K562 (cell line): ENCODE measurements at regions not wholly inside any gene's neighbourhood (a gene's known extent, or its start where the extent isn't known, plus 50 kb on each side); places are given as distances from the start of the nearest gene placed in this dataset.

Experiments
- ATAC-seq: fragments of 200-7000 bp; cut with Tn5 transposase; 3 replicates; pipeline ENCODE4 v1.9.1; 2020; ENCODE audit warnings: moderate library complexity
- BruUV-seq: library from RNA; stranded (reverse); fragments of 400-500 nt; replicated peaks from 2 replicates; lab custom pipeline; 2021; lab: Mats Ljungman, UMichigan
- CTCF ChIA-PET: fragments of 300-600 bp; formaldehyde crosslinking; extraction: SDS; loops from one replicate; lab custom pipeline; 2021; ENCODE audit warnings: low intra/inter-chr PET ratio; lab: Yijun Ruan, JAX
- POLR2A ChIA-PET: fragments of 300-600, 350-650 bp; sonication (Branson Sonifier 250); formaldehyde crosslinking; extraction: SDS; loops from one replicate; lab custom pipeline; 2021; ENCODE audit warnings: antibody characterized with exemption, inconsistent platforms; lab: Yijun Ruan, JAX
- DNase-seq, 4 experiments: peaks; one replicate each; pipeline versions ENCODE4 v3.0.0 to v3.0.0-alpha.2; 2011 to 2018; ENCODE audit warnings: low spot score in 3 of 4, mixed read lengths in 3 of 4; ENCODE audit errors: extremely low read depth in 1 of 4
- FAIRE-seq: peaks from 2 replicates; lab custom pipeline; 2011; peaks lifted over from hg19 to GRCh38; lab: Jason Lieb, UNC
- H2AFZ ChIP-seq: 2 replicates; pipeline ENCODE4 v1.6.0; 2011; ENCODE audit warnings: low read depth, low read length, control low read depth, inconsistent platforms
- H3K27ac ChIP-seq: fragments of 200-600 bp; 3 replicates; pipeline ENCODE4 v1.8.0; 2011; ENCODE audit warnings: low read depth, mild to moderate bottlenecking, control low read depth, inconsistent platforms, low read length, moderate library complexity, mixed read lengths; ENCODE audit errors: extremely low read depth
- H3K27me3 ChIP-seq, 2 experiments: fragments of 300-600 bp in 1 of 2; 2 replicates in 1 of 2; 3 replicates in 1 of 2; pipeline versions ENCODE4 v1.6.0 to v1.8.0; 2011; ENCODE audit warnings: inconsistent platforms in 2 of 2, low read length in 2 of 2, mild to moderate bottlenecking in 1 of 2, mixed read lengths in 1 of 2, moderate library complexity in 1 of 2; ENCODE audit not compliant: control insufficient read depth in 2 of 2, insufficient read depth in 2 of 2
- H3K36me3 ChIP-seq: fragments of 300-600 bp; 3 replicates; pipeline ENCODE4 v1.8.0; 2011; ENCODE audit warnings: mild to moderate bottlenecking, low read length, inconsistent platforms; ENCODE audit not compliant: control insufficient read depth, insufficient read depth
- H3K4me1 ChIP-seq, 2 experiments: fragments of 200-600 bp in 1 of 2; replicated peaks in 1 of 2; 2 replicates in 1 of 2; 3 replicates in 1 of 2; pipeline versions ENCODE4 v1.5.1 to v1.8.0; 2011; ENCODE audit warnings: inconsistent platforms in 2 of 2, low read length in 2 of 2, mild to moderate bottlenecking in 1 of 2, mixed read lengths in 1 of 2, moderate library complexity in 1 of 2; ENCODE audit not compliant: control insufficient read depth in 2 of 2, insufficient read depth in 2 of 2
- H3K4me2 ChIP-seq: 2 replicates; pipeline ENCODE4 v1.6.1; 2011; ENCODE audit warnings: low read length, control low read depth, inconsistent platforms, mixed read lengths; ENCODE audit not compliant: insufficient read depth
- H3K4me3 ChIP-seq: fragments of 200-600 bp; sonication (generic), shearing (Covaris generic); 2 replicates; pipeline ENCODE4 v1.5.1; 2016; ENCODE audit warnings: control low read depth, inconsistent platforms
- H3K79me2 ChIP-seq: fragments of 200-600 bp; 3 replicates; pipeline ENCODE4 v1.8.0; 2011; ENCODE audit warnings: low read length, inconsistent platforms; ENCODE audit not compliant: control insufficient read depth, insufficient read depth
- H3K9ac ChIP-seq, 2 experiments: 2 replicates each; pipeline versions ENCODE4 v1.6.0 to v1.6.1; 2011; ENCODE audit warnings: low read depth in 2 of 2, low read length in 2 of 2, control low read depth in 1 of 2, inconsistent platforms in 1 of 2, mild to moderate bottlenecking in 1 of 2, mixed read lengths in 1 of 2; ENCODE audit not compliant: insufficient read depth in 1 of 2
- H3K9me1 ChIP-seq: one replicate; pipeline ENCODE4 v1.6.0; 2011; ENCODE audit warnings: inconsistent platforms, mild to moderate bottlenecking, low read length, moderate library complexity; ENCODE audit not compliant: control insufficient read depth, insufficient read depth
- H3K9me3 ChIP-seq: replicated peaks from 2 replicates; pipeline ENCODE4 v1.5.1; 2011; ENCODE audit warnings: low read depth, low read length, inconsistent platforms; ENCODE audit not compliant: control insufficient read depth, insufficient read depth
- H4K20me1 ChIP-seq: replicated peaks from 2 replicates; pipeline ENCODE4 v1.6.1; 2011; ENCODE audit warnings: low read length, inconsistent platforms, mixed read lengths; ENCODE audit not compliant: control insufficient read depth, insufficient read depth
- CEBPG ChIP-seq, 3 experiments: fragments of 200-800 bp in 1 of 3; sonication (Bioruptor generic) in 1 of 3; sonication (generic) in 1 of 3; formaldehyde crosslinking in 1 of 3; IDR thresholded peaks in 2 of 3; conservative IDR thresholded peaks in 1 of 3; 2 replicates each; pipeline versions ENCODE4 v1.6.1 to v1.8.0; 2016 to 2022; ENCODE audit warnings: missing compliant biosample characterization in 2 of 3, missing genetic modification characterization in 2 of 3, mild to moderate bottlenecking in 1 of 3, missing genetic modification reagents in 1 of 3
- ESRRA ChIP-seq: fragments of 450-650 bp; IDR thresholded peaks from 2 replicates; pipeline ENCODE4 v1.6.1; 2014; ENCODE audit warnings: low read depth, mild to moderate bottlenecking, moderate library complexity, borderline replicate concordance
- ESRRB ChIP-seq: fragments of 250-450 bp; sonication (Bioruptor Pico); IDR thresholded peaks from 2 replicates; pipeline ENCODE4 v1.5.0; 2020; ENCODE audit warnings: mild to moderate bottlenecking, moderate library complexity, borderline replicate concordance
- GTF2E2 ChIP-seq: fragments of 200-800 bp; sonication (Bioruptor generic); IDR thresholded peaks from 2 replicates; pipeline ENCODE4 v1.6.1; 2016; ENCODE audit warnings: missing genetic modification characterization, missing compliant biosample characterization
- HEY1 ChIP-seq: fragments of 250-450 bp; sonication (Bioruptor Pico); IDR thresholded peaks from 2 replicates; pipeline ENCODE4 v1.5.0; 2020; ENCODE audit warnings: mild to moderate bottlenecking, moderate library complexity, borderline replicate concordance
- KAT7 ChIP-seq: sonication (generic); formaldehyde crosslinking; IDR thresholded peaks from 2 replicates; pipeline ENCODE4 v1.8.0; 2022; ENCODE audit warnings: missing genetic modification reagents, mild to moderate bottlenecking, borderline replicate concordance
- MAFG ChIP-seq: fragments of 450-650 bp; conservative IDR thresholded peaks from 2 replicates; pipeline ENCODE4 v1.6.1; 2016; ENCODE audit warnings: missing genetic modification characterization, missing compliant biosample characterization
- MBD2 ChIP-seq: sonication (generic); IDR thresholded peaks from 2 replicates; pipeline ENCODE4 v1.6.1; 2016; ENCODE audit warnings: low read depth, borderline replicate concordance
- MTA2 ChIP-seq: fragments of 450-650 bp; IDR thresholded peaks from 2 replicates; pipeline ENCODE4 v1.6.1; 2016; ENCODE audit warnings: low read depth
- MXI1 ChIP-seq: IDR thresholded peaks from 2 replicates; pipeline ENCODE4 v1.6.1; 2011; ENCODE audit warnings: low read depth, mild to moderate bottlenecking, improper control_type of control experiment, low read length
- PHF20 ChIP-seq: fragments of 450-650 bp; IDR thresholded peaks from 2 replicates; pipeline ENCODE4 v1.6.1; 2018; ENCODE audit not compliant: partially characterized antibody
- TCF7L2 ChIP-seq: fragments of 150-350 bp; IDR thresholded peaks from 2 replicates; pipeline ENCODE4 v1.6.1; 2016; ENCODE audit warnings: low read depth, mild to moderate bottlenecking, low read length, moderate library complexity
- ZBTB1 ChIP-seq: sonication (generic); formaldehyde crosslinking; IDR thresholded peaks from 2 replicates; pipeline ENCODE4 v1.8.1; 2023; ENCODE audit warnings: missing genetic modification reagents, low read depth, mild to moderate bottlenecking, borderline replicate concordance
- ZNF174 ChIP-seq: fragments of 250-450 bp; sonication (Bioruptor Pico); IDR thresholded peaks from 2 replicates; pipeline ENCODE4 v1.4.0; 2020; ENCODE audit warnings: mild to moderate bottlenecking
- ZNF830 ChIP-seq: fragments of 250-450 bp; sonication (Bioruptor Pico); IDR thresholded peaks from 2 replicates; pipeline ENCODE4 v1.5.0; 2021; ENCODE audit warnings: mild to moderate bottlenecking
- ZSCAN29 ChIP-seq: fragments of 450-650 bp; IDR thresholded peaks from 2 replicates; pipeline ENCODE4 v1.6.1; 2017
- in situ Hi-C: fragments of 300-500 bp; cut with MboI; formaldehyde crosslinking; loops from 4 replicates; pipeline ENCODE4 v1.15.0; 2018; ENCODE audit warnings: inconsistent platforms, mixed read lengths
- intact Hi-C: fragments of 100-400 bp; cut with micrococcal nuclease; formaldehyde crosslinking; loops from 2 replicates; pipeline ENCODE4 v1.14.2; 2022
- TF ChIP-seq, protein P1 (sequence below): fragments of 250-450 bp; sonication (Bioruptor Pico); IDR thresholded peaks from 2 replicates; pipeline ENCODE4 v1.5.1; 2021; ENCODE audit warnings: mild to moderate bottlenecking
- TF ChIP-seq, protein P2 (sequence below): fragments of 250-450 bp; sonication (Bioruptor Pico); IDR thresholded peaks from 2 replicates; pipeline ENCODE4 v1.6.1; 2021; ENCODE audit warnings: mild to moderate bottlenecking

DNA sequence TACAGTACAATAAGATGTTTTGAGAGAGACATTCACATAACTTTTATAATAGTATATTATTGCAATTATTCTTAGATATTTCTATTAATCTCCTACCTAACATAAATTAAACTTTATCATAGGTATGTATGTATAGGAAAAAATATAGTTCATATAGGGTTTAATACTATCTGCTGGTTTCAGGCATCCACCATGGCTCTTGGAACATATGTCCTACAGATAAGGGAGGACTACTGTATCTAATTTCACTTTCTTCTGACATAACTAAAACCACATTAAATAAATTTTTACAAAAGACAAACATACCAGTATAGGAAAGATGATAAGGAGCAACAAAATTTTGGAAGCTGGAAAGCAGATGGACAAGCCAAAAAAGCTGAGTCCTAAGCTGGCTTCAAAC, 67.9 kb upstream of the TMEM17 start:
- Histone ChIP-seq H2AFZ (no peak overlapping the region), H3K9ac (no peak overlapping the region), H3K27me3 (peaks cover 17 to 20% of the 10 kb centered on the region in 2 experiments), H3K36me3 (no peaks in the 10 kb centered on the region), H4K20me1 (no peaks in the 10 kb centered on the region), H3K9me3 (no peaks in the 10 kb centered on the region)
- no TSS peak for BruUV-seq
- POLR2A ChIA-PET: interaction anchor here (1.0 kb wide), 1 partner anchor 8 kb away, joined by 3 read pairs; no protein-coding TSS in a partner anchor
- no peak for TF ChIP-seq ZSCAN29
- TF ChIP-seq, protein P1, sequence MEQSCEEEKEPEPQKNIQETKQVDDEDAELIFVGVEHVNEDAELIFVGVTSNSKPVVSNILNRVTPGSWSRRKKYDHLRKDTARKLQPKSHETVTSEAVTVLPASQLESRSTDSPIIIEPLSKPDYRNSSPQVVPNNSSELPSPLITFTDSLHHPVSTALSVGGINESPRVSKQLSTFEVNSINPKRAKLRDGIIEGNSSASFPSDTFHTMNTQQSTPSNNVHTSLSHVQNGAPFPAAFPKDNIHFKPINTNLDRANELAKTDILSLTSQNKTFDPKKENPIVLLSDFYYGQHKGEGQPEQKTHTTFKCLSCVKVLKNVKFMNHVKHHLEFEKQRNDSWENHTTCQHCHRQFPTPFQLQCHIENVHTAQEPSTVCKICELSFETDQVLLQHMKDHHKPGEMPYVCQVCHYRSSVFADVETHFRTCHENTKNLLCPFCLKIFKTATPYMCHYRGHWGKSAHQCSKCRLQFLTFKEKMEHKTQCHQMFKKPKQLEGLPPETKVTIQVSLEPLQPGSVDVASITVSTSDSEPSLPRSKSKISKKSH (CRISPR knock-in tag): no peak
- no peak for TF ChIP-seq ESRRB
- TF ChIP-seq MXI1: no peak
- no peak for TF ChIP-seq PHF20
- no peak for TF ChIP-seq HEY1 (CRISPR knock-in tag)
- no peak for TF ChIP-seq MTA2
- TF ChIP-seq CEBPG (CRISPR knock-in tag; IDR thresholded peaks at IDR 0.05): no peak
- TF ChIP-seq CEBPG (tag; conservative IDR thresholded peaks at IDR 0.05 in 1 of 2, IDR thresholded peaks at IDR 0.05 in 1 of 2): no peak
- no peak for TF ChIP-seq ZBTB1 (CRISPR knock-in tag)
- TF ChIP-seq ESRRA: no peak
- no peak for TF ChIP-seq ZNF174 (CRISPR knock-in tag)
- TF ChIP-seq MBD2: no peak
- TF ChIP-seq, protein P2, sequence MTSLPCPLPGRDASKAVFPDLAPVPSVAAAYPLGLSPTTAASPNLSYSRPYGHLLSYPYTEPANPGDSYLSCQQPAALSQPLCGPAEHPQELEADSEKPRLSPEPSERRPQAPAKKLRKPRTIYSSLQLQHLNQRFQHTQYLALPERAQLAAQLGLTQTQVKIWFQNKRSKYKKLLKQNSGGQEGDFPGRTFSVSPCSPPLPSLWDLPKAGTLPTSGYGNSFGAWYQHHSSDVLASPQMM (CRISPR knock-in tag): no peak
- TF ChIP-seq MAFG (tag): no peak
- no peak for TF ChIP-seq KAT7 (CRISPR knock-in tag)
- TF ChIP-seq GTF2E2 (tag): no peak
- TF ChIP-seq ZNF830 (CRISPR knock-in tag): no peak
- no peak for TF ChIP-seq TCF7L2
- TF ChIP-seq, all 486 proteins: peak for 0
- no peaks in the 10 kb centered on the region for H3K79me2 ChIP-seq
- no peak overlapping the region for H3K4me3 ChIP-seq
- intact Hi-C loops: no loop called here
- in situ Hi-C loops: no loop called here
- CTCF ChIA-PET: no interaction called here
- ATAC-seq (no peak), DNase-seq (no peak), FAIRE-seq (no peak)
- no peaks in the 10 kb centered on the region for H3K9me1 ChIP-seq
- H3K27ac ChIP-seq: no peak overlapping the region
- no peak overlapping the region for H3K4me2 ChIP-seq
- peaks cover 0 to 8% of the 10 kb centered on the region in 2 experiments; a peak in 1 of 5 replicates for H3K4me1 ChIP-seq
